GM21381 (cell line): ENCODE measurements at regions not wholly inside any gene's neighbourhood (a gene's known extent, or its start where the extent isn't known, plus 50 kb on each side); places are given as distances from the start of the nearest gene placed in this dataset.

Experiments
- ATAC-seq: cut with Tn5 transposase; IDR thresholded peaks from one replicate; pipeline ENCODE4 v1.9.1; 2021; ENCODE audit warnings: mild to moderate bottlenecking, moderate library complexity; ENCODE audit not compliant: unreplicated experiment

DNA sequence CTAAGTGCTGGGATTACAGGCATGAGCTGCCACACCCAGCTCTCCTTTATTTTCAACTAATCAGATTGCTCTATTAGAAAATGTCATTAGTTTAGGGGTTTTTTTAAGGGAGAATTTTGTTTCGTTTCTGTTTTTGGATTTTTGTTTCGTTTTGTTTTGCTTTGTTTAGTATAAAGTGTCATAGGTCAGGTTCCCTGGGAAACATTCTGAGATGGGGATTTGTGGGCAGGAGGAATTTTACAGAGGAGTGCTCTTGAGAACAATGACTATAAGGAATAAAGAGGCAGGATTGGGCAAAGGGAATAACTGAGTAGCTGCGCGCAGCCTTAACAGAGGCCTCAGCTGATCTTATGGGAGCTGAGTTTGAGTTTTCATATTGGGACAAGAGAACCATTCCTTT, 86.8 kb upstream of the NR2F2 start:
- no peak for ATAC-seq

DNA sequence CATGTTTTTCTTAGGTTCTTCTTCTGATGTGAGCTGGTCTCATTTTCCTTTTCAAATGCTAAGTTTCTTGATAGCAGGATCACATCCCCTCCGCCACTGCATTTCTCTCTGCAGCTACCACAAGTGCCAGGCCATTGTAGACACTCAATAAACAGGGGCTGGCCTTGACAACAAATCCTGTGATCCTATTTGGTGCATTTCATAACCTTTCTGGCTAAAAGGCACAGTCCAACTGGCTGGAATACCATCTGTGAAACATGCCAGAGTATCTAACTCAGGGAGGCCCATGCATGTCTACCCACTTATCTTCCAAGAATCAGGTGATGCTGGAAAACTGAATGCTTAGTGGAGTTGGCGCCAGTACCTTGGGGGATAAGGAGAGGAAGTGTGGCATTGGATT, 85.2 kb upstream of the NR2F2 start:
- no peak for ATAC-seq

DNA sequence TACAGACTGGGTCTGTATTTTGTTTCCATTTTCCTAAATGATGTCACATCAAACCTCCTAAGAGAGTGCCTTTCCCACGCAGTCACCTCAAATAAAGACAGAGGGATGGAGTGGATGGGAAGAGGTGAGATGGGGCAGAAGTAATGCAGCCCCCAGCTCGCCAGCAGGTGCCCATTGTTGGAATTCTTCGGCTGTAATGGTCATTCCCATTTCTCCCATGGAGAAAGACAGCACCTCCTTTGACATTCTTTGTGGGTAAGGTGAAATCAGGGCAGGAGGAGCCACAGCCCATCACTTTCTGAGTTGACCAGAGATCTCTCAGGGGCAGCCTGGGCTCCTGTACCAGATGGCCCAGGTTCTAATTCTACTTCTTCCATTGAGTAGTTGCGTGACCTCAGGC, 84.4 kb upstream of the NR2F2 start:
- no peak for ATAC-seq

DNA sequence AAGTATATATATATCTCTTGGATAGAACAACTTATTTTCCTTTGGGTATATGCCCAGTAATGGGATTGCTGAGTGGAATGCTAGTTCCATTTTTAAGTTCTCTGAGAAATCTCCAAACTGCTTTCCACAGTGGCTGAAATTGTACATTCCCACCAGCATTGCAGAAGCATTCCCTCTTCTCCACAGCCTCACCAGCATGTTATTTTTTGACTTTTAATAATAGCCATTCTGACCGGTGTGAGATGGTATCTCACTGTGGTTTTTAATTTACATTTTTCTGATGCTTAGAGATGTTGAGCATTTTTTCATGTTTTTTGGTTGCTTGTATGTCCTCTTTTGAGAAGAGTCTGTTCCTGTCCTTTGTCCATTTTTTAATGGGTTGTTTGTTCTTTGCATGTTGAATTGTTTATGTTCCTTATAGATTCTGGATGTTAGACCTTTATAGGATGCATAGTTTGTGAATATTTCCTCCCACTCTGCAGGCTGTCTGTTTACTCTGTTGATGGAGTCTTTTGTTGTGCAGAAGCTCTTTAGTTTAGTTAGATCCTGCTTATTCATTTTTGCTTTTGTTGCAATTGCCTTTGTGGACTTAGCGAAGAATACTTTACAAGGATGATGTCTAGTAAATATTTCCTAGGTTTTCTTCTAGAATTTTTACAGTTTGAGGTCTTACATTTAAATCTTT, 82.7 kb upstream of the NR2F2 start:
- ATAC-seq: no peak

DNA sequence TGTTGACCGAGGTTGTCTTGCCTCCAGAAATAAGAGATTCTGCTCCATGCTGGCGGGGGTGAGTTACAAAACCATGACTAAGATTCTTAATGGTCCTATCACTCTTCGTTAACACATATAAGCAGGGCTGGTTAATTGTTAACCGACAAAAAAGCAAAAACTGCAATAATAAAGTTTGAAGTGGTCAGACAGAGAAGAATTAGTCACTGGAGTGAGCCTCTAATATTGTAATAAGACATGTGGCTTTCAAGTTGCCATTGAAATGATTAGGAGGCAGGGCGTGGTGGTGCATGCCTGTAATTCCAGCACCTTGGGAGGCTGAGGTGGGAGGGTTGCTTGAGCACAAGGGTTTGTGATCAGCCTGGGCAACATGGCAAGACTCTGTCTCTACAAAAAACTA, 78.4 kb upstream of the NR2F2 start:
- ATAC-seq: no peak

DNA sequence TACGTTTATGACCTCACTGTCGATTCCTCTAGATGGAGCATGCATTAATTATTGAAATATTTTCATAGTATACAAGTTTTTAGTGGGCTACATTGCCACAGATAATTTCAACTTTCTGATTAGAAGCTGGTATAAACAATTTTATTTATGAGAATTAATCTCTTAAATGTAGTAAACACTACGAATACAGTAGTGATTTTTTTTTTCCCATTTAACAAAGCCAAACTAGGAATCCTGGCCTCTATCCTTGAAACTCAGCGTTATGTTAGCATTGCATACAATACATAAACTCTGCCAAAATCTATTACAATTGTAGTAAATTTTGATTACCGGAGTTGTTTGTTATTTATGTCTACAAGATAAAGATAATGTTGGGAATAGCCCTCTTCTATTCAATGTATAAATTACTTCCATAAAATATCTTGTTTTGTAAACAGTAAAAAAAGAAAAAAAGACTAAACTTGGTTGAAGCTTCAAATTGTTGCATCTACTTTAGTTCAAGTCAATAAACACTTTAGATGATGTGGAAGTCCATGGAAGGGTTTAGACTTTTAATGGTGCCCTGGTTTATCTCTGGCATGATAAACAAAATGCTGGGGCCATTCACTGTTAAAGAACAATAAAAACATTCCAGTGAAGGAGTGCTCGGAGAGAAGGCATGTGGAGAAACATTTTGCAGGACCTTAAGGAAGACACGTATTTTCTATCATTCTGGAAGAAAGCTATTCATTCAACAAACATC, 77.3 kb upstream of the NR2F2 start:
- no peak for ATAC-seq

DNA sequence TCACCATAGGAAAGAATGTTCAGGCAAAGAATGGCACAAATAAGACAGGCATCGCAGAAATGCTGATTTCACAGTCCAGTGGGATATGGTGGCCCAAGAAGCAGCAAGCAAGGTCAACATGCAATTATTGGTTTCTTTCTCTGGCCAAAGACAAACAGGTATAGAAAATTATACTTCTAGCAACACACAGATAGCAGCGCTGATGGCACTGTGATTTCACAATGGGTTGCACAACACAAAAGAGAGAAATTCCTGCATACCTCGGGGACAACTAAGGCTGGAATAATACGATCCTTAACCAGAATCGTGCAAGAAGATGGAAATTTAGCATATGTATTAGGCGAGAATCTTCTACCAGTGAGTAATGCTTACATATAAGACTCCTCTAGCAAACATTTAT, 76.3 kb upstream of the NR2F2 start:
- ATAC-seq: no peak

DNA sequence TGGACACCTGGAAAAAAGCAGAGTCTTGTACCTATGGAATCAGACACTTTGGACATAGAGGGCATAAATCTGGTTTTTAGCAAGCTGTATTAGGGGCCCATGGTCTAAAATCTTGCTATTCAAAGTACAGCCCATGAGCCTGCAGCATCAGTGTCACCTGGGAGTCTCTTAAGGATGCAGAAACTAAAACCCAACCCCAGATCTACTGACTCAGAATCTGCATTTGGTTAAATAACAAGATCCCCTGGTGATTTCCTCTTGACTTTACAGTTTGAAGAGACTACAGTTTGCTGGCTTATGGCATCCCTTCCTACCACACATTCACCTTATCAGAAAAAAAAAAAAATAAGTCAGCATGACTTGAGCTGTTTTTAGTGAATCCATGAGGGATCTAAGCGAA, 74.9 kb upstream of the NR2F2 start:
- no peak for ATAC-seq

DNA sequence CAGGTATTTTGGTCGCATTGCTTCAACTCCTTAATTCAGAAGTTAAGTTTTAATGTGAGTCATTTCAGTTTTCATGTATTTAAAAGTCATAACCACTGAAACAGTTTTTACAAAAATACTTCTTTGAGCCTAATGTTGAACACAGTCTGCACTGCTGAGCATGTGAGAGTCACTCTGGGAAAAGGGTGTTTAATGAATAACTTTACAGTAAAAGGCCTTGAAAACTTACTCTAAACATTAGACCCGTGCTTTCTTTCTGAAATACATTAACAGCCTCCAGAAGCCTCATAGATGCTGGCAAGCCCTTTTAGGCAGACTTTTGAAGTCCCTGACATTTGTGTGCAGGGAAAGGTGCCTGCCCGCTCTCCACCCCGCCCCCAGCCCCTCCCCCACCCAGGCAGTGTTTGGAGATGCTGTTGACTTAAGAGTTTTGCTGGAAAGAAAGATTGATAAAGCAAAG, 68.9 kb upstream of the NR2F2 start:
- peak; percentile 87 for ATAC-seq

DNA sequence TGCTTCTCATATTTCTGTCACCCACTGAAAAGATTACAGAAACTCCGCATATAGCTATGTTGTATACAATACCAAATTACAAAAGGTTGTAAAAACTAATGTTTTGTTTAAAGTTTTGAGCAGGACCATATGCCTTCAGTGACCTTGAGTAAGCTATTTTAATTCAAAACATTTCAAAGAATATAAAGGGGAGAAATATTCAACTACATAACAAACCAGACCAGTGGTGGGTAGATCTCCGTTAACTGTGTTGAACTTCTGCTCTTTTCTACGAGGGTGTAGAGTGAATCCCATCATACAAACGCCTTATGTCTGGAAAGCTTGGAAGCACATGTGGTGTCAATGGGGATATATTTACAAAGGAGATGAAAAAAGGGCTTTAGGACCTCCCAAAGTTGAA, 68.4 kb upstream of the NR2F2 start:
- no peak for ATAC-seq

DNA sequence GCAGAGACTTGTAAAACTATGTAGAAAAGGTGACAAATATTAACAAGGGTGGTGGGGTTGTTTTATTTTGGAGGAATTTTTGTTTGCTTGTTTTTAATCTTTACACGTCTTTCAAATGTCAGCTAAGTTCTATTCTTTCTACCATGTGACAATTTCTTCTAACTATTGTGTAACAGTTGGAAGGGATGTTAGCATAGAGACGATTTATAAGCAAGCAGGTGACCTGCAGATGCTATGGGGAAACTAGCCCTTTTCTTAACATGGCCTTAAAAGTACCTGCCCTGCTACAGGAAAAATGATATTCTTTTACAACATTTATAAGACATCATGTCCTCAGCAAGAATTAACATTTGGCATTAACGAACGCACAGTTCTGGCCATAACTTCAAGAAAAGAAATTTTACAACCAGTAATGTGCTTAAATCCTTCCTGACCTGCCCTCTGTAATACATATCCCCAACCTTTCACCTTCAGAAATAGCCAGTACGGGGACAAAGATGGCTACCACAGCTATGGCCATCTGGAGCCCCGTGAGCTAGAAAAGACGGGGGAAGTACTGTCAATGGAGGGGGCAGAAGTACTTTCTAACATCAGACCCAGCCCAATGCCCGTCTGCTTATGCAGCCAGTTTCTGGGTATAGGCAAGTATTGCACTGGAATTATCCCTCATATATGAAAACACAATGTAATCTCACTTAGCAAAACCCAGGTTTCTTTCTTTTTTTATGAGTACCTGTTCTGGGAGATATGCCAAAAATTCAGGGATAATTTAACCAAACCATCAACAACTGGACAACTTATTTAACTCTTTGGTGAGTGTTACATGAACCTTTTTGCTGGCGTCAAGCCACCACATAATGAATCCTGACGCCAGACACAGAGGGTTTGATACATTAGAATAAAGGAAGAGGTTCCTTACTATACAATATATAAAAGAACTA, 67.7 kb upstream of the NR2F2 start:
- no peak for ATAC-seq

DNA sequence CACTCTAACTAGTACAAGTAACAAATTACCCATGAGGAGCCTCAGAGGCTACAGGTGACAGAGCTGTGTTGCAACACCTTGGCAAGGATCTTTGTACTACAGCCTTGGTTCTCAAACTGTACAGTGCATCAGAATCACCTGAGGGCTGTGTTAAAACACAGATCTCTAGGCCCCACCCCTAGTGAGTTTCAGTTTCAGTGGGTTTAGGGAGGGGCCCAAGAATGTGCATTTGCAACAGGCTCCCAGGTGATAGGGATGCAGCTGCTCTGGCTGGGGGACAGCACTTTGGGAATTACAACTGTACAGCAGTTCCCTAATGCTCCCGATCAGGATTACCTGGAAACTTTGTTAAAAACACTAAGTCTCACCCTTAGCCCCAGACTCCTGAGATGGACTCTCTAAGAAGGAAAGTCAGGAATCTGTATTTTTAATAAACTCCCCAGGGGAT, 66.1 kb upstream of the NR2F2 start:
- peak; percentile 38 for ATAC-seq

DNA sequence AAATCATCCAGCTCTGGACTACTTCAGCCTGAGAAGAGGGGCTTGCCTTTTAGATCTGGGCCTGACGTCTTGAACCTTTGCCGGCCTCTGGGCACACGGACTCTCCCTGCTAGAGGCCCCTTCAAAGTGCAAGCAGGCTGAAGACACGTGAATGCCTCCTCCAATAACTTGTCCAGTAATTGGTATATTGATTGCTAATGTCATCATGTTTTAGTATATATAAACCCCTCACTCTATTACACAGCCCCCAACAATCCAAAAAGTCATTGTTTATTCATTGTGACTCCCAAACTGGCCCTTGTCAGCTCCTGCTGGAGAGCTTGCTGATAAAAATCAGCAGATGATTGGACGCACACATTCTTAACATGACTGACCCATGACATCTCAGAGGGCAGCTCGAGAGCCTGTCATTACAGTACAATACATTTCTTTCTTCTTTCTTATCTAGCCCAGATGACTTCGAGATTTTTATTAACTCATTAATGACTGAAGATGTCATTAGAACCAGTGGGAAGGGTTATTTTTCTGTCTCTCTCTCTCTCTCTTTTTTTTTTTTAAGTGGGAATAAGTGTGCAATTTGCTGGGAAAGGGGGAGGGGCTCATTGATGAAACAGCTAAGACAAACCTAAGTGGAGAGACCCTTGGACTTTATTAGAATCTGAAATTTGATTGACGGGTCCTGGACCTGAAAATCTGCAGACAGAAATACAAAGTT, 65.5 kb upstream of the NR2F2 start:
- no peak for ATAC-seq

DNA sequence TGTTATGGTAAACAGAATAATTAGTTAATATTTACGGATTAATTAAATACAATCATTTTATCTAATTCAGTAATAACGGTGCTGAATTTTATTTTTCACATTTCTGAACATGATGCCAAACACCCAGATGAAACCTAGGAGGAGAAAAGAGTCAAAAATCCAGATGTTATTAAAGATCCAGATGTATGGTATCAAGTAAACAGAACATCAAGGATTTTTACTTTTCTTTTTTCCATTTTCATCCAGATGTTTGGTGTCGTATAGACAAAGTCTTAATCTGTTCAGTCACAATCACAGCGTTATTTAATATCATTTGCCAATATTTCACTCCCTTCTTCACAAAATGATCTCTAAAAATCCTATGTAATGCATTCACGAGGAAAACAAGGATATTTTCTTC, 64.0 kb upstream of the NR2F2 start:
- ATAC-seq: no peak

DNA sequence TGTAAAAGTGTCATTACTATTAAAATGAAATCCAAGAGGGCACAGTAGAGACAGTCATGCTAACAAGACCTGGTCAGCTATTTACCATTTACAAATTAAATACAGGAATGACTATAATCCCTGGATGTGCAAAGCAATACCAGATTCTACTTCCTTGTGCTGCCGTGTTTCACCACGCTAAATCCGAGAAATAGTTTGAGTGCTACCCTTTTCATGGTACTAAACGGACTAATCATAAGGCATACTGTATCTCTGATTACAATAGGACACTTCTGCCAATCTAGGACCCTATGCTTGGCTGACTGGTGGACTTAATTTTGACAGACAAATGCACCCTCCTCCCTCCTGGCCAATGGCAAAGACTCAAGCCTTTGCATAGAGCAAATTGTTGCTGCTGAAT, 63.0 kb upstream of the NR2F2 start:
- no peak for ATAC-seq

DNA sequence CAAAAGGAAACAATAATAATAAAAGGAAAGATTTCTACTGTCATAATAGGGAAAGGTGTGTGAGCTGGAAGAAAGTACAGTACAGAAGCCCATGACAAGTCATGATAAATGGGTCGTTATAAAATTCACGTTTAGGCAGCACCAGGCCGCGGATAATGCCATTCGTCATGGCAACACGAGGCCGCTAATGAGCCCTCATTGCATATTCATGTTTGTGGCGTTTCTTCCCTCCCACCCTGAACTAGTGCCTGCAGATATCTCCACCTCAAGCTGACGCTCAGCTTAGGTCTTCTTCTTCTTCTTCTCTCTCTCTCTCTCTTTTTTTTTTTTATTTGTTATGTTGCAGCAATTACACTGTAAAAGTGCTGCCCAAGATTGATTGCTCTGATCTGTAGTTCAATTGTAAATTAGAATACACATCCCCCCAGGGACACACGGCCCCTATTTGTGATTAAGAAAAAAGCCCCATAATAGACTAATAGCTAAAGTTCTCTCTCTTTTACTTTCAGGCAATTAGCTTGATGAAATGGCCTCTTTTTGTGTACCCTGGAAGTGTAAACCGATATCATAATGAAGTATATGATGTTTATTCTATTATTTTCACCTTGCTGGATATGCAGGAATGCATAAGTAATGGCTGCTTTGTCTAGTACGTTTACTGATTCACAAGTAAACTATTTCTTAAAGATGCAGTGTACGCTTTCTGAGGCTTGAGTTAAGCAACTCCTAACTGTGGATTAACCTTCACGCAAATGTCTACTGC, 61.9 kb upstream of the NR2F2 start:
- ATAC-seq: no peak

DNA sequence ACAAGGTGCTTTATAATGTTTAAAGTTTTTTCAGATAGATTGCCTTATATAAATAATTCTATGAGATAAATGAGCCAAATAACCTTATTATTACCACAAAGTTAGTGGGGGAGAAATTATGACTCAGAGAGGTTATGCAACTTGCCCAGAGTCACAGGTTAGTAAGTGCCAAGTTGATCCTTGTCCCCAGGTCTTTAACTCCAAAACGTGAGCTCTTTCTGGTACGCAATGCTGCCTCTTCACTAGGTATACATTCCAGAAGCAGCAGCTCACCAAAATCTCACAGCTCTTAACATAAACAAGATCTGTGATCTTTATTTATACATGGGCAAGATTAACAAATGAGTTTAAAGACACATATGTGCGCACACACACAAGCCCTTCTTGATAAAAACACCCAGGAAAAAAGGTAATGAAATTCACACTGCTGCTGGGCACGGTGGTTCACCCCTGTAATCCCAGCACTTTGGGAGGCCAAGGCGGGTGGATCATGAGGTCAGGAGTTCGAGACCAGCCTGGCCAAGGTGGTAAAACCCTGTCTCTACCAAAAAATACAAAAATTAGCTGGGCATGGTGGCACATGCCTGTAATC, 59.8 kb upstream of the NR2F2 start:
- no peak for ATAC-seq

DNA sequence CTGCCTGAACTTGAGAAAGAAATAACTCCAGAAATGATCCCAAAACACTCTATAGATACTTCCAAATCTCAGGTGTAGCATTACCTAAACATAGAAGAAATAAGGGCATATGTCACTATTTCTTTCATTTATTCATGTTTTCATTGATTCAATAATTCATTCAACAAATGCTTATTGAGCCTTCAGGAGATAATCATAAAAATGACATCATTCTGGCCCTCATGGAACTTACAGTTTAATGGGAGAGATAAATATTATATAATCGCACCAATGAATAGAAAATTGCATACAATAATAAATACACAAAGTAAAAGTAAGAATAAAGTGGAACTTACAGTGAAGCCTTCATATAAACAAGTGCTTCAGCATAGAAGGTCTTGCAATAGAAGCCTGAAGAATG, 58.1 kb upstream of the NR2F2 start:
- no peak for ATAC-seq

DNA sequence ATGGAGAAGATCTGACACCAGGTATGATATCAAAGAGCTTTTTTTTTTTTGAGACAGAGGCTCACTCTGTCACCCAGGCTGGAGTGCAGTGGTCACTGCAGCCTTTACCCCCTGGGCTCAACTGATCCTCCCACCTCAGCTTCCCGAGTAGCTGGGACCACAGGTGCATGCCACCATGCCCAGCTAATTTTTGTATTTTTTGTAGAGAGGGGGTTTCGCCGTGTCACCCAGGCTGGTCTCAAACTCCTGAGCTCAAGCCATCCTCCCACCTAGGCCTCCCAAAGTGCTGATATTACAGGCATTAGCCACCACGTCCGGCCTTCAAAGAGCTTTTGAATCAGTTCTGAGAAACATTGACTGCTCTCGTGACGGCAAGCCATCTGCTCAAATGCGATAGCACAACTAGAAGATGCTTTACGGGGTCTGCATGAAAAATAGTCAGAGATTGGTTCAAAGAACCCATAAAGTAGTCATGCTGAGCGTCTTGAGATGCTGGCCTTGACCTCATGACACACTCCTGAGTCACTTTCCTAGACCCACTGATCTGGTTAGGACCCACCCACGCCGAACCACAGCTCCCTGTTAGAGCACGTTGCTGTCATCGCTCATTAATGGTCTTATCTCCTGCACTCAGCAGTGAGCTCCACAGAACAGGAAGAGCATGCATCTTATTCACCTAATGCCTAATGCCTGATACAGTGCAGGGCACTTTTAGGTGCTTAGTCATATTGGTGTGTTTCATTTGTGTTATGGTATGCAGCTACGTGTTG, 57.0 kb upstream of the NR2F2 start:
- no peak for ATAC-seq
